Activated CD4-positive, alpha-beta T cell treated with anti-CD3 and anti-CD28 coated beads, Interleukin-2, amount 50 U/mL, for 16 hours (primary cell): ENCODE measurements at regions not wholly inside any gene's neighbourhood (a gene's known extent, or its start where the extent isn't known, plus 50 kb on each side); places are given as distances from the start of the nearest gene placed in this dataset.

Source experiments
- DNase-seq: peaks from one replicate; pipeline ENCODE4 v3.0.0-alpha.2; 2020

DNA sequence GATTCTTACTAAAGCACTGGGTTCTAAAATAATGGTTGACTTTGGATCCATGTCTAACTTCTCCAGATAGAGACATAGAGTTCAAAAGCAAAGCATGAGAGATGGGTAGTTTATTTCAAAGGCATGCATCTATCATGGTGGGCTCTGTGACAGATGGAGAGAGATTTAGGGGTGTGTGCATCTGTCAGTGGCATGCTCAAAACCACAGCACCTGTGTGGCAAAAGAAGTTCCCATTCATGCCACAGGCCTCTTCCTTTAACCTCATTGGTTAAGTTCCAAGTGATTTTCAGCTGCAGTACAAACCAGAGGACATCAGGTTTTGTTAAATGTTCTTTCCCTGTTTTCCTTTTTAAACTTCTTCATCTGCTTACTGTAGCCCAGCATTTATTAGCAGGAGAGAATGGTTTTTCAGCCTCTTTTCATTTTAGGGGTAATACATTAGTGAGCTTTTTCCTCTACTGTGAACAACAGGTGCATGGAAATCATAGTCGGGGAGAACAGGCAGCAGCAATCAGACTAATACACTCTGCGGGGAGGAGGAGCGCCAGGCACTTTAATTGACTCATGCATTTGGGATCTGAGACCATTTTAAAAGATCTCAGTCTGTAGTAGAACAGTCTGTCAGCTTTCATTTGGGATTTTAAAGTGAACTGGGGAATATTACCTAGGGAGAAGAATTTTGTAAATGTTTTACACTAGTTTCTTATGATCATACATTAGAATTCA, 52.4 kb upstream of the UPP2 start:
- no peak for DNase-seq

DNA sequence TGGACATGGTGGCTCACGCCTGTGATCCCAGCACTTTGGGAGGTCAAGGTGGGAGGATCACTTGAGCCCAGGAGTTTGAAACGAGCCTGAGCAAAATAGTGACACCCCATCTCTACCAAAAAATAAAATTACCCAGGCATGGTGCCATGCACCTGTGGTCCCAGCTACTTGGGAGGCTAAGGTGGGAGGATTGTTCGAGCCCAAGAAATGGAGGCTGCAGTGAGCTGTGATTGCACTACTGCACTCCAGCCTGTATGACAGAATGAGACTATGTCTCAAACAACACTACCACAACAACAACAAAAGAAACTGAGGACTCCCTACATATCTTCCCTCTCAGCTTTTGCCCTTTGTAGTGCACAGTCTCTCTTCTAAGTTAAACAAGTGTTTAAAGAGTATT, 53.3 kb upstream of the UPP2 start:
- DNase-seq = no peak

DNA sequence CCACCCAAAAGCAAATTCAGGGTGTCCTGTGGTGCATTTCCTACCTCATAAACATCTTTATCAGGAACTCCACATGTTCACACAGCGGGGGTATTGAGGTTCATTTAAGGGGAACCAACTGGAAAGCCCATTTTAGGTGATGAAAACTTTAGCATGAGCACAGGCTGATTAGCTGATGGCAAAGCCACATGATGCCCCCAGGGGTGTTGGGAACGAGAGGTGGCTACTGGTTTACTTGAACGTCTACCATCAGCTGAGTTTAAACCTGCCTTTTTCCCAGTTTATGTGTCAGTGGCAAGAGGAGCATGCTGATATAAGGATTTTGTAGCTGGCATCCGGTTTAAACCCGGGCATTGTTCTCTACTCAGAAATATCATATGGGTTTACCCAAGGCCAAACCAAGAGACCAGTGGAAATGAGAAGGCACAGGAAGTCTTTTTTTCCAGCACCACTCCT, 54.5 kb upstream of the UPP2 start:
- no peak for DNase-seq

DNA sequence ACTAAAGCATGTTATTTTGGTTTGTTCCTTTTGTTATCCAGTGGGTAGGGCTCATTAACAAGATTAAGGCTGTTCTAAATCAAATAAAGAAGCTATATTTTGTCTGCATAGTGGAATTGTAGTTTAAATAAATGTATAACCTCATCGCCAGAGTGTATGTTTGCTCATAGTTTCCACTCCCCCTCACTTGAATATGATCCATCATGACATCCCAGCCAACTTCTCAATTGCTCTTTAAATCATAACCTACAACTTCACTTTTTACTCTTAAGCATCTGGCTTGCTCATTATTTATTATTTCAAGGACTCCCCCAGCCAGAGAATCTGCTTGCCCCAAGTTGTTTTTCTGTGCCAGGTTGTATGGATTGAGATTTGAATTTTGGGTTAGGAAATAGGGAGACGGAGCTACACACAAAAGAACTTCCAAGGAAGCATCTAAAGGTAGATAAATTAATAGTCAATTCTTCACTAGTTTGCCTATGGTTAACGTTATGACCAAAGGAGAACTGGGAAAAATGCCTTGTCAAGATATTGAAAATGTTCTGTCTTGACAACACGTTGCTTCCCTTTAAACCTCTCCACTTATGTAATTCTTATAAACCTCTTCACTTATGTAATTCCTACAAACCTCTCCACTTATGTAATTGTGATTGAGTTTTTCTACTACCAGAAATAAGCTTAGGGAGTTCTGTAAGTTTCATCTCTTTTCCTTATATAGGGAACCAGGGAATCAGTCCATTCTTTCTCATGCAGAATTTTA, 55.4 kb upstream of the UPP2 start:
- DNase-seq = no peak

DNA sequence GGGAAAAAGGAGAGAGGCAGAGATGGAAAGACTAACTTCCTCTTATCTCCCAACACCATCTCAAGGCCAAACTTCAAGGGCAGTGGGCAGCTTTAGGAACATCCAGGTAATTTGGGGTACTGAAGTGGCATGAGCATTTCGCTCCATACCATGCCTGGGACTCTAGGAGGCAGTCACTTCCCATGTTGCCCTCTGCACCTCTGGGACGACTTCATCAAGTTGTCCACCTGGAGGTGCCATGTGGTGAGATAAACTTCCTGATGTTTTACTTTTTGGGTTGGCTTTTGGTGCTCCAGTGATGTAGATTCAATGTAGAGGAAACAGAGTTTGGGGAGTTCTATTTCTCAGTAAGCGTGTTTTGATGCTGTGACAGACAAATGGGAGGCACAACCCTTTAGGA, 56.3 kb upstream of the UPP2 start:
- DNase-seq = no peak

DNA sequence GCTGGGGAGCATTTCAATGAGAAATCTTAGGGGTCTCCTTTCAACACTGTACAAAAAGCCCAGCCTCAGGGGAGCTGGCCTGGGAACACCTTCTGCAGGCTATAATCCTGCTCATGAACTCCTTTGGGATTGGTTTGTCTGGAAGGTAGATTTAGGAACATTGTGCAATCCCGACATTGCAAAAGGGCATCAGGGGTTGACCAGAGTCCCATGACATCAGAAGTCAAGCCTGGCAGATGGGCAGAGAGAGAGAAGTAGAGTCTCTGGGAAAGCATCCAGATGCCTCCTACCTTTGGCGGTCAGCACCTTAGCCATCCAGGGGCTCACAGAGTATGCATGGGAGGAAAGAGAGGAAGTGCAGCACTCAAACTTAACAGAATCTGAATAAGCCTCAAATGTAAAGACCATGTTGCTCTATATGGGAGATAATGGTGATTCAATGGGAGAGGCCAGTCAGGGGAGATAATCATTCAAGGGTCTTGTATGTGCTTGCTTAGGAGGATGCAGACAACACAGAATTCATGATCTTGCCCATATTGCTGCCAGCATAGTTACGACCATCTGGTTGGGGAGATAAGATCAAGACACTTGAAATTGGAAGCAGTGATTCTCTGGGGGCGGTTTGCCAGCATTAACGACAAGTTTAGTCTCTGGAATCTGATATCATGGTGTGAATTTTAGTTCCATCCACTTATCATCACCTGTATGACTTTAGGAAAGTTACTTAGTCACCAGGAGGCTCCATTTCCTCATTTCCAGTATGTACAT, 58.3 kb upstream of the UPP2 start:
- no peak for DNase-seq

DNA sequence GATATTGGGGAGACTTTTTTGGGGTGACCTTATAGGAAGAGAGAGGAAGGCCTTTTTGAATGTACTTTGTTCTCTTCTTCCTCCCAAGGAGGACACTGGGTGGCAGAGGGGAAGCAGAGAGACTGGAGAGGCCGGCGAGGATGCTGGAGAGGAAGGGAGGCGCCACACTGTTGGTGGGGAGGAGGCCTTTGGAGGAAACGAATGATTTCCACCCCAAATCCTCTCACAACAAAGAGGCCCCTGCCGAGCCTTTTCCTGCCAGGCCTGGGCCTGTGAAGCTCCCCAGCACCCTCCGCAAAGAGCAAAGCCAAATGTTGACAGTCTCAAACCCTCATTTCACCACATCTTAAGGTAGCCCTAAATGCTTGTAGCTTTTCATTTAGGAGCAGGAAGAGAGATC, 59.0 kb upstream of the UPP2 start:
- no peak for DNase-seq

DNA sequence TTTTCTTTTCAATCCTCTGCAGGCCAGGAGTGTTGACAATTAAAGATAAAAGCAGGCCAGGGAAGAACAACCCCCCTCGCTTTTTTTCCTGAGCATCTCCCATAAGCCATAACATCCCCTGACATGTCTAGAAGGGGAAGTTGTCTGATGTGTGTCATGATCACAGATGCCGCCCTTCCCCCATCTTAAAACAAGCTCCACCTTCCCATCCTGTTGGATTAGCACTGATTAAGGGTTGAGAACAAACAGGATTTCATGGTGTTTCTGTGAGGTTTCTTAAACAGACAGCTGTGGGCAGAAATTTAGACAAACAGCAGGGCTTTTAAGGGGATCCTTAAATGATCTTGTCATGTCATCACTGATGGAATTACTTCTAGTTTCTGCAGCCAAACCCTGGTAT, 59.4 kb upstream of the UPP2 start:
- no peak for DNase-seq

DNA sequence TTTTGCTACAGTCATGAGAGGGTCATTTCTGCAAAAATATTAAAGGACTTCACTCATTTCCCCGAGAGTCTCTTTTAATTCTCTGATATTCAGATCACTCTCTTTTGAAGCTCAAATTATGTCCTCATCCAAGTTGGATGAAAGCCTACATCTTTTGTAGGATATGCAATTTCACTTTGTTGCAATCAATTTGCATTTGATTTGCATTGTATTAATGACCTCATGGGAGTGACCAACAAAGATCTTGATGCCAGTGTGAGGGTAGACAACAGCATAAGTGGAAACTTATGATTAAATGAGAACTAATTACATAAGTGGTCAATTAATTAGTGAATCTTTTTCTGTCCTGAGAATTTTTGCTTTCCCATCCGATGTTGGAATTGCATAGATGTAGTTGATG, 60.3 kb upstream of the UPP2 start:
- DNase-seq = no peak

DNA sequence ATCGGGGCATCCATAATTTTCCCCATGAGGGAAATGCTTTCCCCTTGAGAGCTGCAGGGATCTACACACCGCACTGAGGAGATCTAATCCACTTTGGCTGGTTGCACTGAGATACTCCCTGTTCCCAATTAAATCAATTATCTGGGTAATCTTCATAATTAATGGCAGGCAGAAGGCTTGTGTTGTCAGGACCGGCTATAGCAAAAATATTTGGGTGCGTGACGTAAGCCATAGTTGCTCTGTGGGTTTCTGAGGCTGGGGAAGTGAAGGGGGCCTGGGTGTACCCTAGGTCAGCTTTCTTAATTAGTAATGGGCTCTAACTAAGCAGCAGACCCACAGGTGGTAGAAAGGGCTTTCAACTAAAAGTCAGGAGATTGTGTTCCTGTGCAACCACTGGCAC, 62.8 kb upstream of the UPP2 start:
- no peak for DNase-seq

DNA sequence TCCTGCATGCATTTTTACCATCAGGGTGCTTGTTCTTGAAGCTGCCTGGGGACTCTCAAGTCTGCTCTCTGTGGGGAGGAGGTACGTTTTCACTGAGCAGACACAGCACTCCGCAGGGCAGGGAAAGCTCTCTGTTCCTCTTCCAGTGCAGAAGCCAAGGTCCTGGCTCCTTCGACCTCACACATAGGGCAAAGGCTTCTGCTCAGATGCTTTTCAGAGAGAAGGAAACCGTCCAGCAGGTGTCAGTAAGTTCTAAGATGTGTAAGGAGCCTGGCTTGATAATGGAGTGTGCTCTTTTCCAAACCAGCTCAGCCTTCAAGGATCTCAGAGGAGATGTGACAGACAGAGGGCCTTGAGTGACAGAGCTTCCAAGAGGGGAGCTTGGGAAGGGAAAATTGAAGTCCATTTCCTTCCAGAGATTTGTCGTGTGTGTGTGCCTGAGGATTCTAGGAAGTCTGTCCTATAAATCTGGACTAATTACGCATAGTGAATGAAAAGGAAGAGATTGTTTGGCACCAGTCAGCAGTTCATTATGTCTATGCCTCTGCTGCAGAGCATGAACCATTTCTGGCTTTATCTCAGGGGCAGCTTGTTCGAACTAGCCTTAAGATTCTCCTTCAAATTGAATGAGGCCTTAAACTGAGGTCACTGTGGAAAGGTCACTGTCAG, 67.3 kb upstream of the UPP2 start:
- peak; percentile 23 for DNase-seq

DNA sequence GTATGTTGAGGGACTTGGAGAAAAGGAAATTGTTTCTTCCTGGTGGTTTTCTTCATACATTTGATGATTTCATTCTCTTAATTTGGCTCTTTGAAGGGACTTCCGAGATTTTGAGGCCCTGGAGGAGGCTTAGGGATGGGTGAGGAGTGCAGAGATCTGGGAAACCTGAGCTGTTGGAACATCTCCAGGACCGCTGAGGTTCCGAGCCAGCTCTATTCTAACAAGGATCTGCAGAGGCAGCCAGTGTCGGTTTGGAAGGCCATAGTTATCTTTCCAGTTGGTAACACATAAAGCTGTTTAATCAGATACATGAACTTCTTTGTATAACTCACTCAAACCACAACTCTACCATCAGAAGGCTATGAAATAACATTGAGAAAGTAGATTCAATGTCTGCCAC, 70.3 kb upstream of the UPP2 start:
- no peak for DNase-seq

DNA sequence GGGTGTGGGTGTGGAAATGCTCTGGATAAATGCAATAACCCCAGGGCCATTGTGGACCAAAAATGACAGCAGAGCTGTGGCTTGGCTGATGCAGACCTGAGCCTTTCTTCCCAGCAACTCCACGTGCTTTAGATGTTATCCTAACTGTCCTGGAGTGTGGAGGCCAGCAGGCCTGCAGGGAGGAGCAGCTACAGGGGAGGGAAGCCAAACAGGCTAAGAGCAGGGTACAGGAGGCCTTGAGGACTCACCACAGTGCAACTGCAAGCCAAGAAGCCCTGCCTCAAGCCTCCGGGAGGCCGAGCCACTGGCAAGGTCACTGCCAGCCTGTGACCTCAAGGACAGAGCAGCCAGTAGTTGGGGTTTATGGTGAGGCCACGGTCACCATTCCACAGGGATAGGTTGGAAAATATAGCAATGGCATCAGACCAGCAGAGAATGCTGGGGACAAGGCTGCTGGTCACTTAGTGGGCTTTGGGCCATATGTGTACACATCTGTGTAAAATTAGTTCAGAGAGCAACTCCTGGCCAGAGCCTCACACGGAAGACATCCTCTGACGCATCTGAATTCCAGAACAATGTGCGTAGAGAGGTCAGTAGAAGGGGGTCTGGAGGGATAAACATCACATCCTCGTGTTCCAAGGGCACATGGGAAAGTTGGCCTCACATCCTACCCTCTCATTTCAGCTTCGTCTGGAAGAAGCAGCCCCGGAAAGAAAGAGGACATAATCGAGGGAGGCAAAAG, 76.2 kb upstream of the UPP2 start:
- DNase-seq = no peak

DNA sequence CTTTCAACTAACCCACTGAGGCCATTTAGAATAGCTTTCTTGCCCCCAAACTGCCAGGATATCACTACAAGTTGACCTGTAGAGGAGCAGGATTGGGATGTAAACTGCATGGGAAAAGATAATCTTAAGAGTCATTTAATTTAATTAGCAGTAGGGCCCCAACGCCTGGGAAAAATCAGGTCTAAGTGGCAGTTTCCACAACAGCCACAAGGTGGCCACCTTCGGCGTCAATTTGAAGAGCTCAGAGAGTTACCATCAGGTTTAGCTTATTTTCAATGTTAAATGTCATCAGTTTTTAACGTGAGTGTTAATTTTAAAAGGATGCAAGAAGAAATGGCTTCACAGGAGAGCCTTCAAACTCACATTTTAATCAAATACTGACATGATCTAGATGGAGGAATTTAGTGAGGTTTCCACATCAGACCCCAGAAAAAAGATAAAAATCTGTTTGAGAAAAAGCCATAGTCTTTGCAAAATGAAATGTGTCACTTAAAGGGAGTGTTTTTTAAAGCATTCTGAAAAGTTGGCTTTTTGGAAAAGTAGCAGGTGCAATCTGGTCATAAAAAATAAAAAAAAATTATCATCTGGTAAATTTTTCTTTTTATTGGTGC, 77.3 kb upstream of the UPP2 start:
- DNase-seq = peak; percentile 53

DNA sequence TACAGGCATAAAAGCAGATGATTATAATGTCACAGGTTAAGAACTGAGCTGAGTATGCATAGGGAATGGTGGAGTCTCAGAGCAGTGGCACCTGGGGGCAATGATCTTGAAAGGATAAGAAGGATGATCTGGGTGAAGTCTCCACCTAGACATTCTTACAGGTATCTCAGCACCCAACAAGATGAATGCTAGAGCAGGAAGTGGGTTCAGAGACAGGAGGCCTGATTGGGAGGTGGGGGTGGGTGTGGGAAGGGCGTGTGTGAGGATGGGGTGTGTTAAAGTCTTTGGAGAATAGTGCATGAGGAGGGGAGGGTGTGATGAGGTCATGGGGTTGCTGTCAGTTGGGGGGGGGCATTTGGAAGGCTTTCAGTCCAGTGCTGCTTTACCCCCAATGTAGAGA, 78.8 kb upstream of the UPP2 start:
- no peak for DNase-seq

DNA sequence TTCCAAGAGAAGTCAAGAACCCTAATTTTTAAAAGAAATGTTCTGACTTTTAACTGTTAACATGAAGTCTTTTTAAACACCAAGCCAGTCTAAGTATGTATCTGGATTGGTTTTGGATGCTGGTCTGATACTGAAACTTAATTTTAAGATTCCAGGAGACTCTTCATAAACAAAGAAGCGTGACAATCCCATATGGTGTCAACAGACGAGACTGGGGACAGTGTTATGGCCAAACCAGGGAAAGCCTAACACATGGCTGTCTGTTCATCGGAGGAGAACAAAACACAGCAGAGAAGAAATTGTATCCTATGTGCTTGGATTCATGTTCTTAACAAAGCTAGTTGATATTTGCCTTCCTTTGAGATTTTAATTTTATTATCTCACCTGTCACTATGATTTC, 80.5 kb upstream of the UPP2 start:
- DNase-seq = no peak

DNA sequence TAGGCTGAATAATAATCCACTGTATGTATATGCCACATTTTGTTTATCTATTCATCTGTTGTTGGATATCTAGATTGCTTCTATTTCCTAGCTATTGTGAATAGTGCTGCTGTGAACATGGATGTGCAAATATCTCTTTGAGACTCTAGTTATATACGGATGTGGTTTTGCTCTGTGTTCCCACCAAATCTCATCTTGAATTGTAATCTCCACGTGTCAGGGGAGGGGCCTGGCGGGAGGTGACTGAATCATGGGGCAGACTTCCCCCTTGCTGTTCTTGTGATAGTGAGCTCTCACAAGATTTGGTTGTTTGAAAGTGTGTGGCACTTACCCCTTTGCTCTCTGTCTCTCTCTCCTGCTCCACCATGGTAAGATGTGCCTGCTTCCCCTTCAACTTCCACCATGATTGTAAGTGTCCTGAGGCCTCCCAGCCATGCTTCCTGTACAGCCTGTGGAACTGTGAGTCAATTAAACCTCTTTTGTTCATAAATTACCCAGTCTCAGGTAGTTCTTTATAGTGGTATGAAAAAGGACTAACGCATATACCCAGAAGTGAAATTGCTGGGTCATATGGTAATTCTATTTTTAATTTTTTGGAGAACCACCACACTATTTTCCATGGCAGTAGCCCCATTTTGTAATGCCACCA, 86.1 kb upstream of the UPP2 start:
- DNase-seq = no peak

DNA sequence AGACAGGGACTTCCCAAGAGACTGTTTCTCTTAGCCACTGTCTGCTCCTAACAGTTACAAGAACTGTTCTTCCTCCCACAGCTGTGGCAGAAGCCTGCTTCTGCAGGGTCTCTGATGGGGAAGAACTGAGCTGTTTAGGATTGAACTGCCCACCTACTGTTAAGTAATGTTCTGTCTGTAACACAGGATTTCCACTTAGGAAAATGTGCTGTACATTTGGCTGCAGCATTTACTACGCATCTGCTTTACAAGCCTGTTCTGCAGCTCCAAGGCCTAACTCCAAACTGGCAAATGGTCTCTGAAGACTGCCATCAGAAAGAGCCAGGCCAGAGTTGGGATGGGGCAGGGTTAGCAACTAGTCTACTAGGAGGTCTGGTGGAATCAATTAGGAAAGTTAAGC, 87.8 kb upstream of the UPP2 start:
- no peak for DNase-seq

DNA sequence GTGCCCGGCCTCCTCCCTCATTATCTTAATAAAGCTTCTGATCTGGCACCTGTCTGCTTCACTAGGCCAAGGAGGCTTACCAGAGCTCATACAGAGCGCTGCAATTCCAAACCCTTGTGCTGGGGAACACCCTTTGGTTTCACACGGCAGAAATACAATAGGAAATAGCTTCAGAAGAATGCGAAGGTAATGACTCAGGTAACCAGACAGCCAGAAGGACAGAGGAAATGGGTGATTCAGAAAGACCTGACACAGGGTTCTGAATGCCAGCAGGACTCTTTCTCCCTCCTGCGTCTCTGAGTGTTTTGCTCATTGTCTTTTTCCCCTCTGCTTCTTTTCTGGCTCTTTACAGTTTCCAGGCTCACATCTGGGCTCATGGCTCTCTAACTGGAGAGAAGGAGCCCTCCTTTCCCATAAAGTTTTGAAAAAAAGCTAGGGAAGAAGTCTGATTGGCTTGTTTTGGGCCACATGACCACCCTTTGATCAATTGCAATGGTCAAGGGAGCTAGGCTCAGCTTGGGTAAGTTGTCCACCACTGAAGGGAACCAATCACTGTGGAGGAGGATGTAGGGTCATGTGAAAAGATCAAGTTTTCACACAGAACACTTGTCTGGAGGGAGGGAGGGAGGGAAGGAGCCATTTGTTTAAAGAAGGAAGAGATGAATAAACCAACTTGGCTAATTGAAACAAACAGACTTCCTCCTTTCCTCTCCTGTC, 90.5 kb upstream of the UPP2 start:
- DNase-seq = no peak

DNA sequence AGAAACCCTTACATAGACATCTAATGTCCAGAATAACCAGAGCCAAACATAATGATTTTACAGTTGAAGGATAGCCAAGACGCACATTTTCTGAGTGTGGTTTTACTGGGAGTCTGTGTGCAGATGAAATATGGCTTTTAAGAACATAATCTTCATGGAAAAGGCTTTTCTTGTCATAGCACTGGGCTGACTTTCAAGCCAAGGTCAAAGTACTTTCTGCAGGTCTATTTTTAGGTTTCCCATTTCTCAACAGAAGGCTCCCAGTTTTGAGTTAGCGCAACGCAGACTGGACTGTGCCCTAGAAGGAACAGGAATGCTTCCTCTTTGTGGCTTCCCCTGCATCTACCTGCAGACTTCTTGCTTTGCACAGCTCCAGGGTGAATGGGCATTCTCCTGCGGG, 92.3 kb upstream of the UPP2 start:
- DNase-seq = no peak
